ENCODE measurements at regions not wholly inside any gene's neighbourhood (a gene's known extent, or its start where the extent isn't known, plus 50 kb on each side); places are given as distances from the start of the nearest gene placed in this dataset.
A peak's percentile ranks its signal among the peaks of the same experiment; 100 is the strongest.
"Not testable (repeated sequence)": the region's sequence is repeated elsewhere in the genome, so short reads cannot be mapped to it uniquely, and the experiment has no call there.

GRCh38 chr7:122248472-122248871, 56.1 kb downstream of the FEZF1 start:
- DNase-seq = no peak

DNA sequence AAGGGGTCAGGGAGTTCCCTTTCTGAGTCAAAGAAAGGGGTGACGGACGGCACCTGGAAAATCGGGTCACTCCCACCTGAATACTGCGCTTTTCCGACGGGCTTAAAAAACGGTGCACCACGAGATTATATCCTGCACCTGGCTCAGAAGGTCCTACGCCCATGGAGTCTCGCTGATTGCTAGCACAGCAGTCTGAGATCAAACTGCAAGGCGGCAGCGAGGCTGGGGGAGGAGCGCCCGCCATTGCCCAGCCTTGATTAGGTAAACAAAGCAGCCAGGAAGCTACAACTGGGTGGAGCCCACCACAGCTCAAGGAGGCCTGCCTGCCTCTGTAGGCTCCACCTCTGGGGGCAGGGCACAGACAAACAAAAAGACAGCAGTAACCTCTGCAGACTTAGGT, 65.8 kb downstream of the FEZF1 start:
- DNase-seq = not testable (repeated sequence)

DNA sequence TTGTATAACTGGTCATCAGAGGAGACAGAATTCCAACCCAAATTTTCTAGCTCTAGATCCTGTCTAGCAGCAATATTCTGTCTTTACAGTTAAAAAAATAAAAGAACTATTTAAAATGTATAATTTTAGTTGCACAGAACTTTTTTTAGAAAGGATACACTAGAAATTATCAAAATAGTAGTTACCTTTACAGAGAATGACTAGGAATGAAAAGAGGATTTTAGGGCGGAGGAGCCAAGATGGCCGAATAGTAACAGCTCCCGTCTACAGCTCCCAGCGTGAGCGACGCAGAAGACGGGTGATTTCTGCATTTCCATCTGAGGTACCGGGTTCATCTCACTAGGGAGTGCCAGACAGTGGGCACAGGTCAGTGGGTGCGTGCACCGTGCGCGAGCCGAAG, 66.3 kb downstream of the FEZF1 start:
- not testable (repeated sequence) for DNase-seq

DNA sequence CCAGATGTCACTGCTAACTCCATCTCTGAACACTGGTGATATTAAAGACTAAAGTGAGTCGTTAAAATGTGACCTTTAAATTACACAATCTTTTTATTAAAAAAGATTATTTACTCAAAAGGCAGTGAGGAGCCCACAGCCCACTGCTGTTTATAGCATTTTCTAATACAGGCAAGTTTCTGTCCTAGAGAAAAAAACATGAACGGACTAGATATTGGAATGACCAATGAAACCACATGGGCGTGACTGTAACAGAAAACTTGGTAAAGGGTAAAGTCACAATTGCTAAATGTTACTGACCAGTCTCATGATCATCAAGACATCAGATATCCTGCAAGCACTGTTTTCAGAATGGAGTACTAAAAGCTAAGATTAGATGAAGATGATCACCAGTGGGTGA, 78.7 kb downstream of the FEZF1 start:
- DNase-seq = no peak

GRCh38 chr7:122219253-122219865, 75.3 kb upstream of the AASS start:
- DNase-seq = peak in 1 of 2 experiments; percentile 28

DNA sequence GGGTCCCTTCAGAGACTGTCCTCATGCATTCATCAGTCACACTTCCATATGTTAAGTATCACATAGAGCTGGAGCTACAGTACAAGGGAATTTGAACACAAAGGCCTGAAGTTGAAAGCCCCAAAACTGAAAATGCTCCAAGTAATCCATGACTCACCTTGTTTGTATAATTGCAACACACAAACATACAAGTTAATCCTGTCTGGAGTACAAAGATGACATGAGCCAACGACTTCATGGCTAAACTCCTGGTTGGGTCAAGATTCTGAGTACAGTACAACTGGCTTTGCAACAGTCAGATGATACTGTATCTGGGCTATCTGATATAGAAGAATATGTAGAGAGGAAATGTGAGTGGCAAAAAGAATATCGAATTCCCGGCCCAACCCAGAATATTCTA, 73.1 kb upstream of the AASS start:
- no peak for DNase-seq

DNA sequence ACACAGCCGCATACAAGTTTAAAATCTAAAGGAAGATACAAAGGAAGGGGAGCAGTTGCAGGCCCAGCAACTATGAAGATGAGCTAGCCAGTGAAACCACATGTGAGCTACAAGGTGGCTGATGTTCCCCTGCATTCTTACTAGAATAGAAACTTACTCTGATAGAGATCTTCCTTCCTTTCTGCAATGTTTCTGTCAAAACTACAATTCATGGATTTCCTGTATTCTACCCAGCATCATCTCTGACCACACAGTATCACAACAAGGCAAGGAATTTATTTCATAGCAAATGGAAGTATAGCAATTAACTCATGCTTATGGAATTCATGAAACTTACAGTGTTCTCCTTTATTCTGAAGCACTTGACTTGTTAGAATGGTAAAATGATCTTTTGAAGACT, 68.7 kb upstream of the AASS start:
- DNase-seq = no peak

- no peak for DNase-seq
Observed at GRCh38 chr7:122211362-122211761, 67.3 kb upstream of the AASS start.

DNA sequence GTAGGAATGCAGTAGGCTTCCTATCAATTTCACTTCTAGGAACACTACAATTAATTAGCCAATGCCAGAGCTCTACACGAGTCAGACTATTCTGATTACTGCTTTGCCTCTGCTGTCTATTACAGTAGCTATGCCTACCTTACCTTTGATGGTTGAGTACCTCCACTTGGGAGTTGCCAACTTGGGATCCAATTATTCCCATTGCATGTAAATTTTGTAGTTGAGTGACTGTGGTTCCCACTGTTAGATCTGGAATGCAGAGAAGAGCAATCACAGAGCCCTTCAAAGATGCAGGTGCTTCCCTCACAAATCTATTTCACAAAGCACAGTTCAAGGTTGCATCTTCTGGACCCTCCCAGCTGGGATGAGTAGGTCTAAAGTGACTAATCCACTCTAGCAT, 62.9 kb upstream of the AASS start:
- no peak for DNase-seq

- no peak for DNase-seq
Observed at GRCh38 chr7:122203814-122204213, 59.8 kb upstream of the AASS start.

GRCh38 chr7:122200888-122201287, 56.8 kb upstream of the AASS start:
- no peak for DNase-seq

DNA sequence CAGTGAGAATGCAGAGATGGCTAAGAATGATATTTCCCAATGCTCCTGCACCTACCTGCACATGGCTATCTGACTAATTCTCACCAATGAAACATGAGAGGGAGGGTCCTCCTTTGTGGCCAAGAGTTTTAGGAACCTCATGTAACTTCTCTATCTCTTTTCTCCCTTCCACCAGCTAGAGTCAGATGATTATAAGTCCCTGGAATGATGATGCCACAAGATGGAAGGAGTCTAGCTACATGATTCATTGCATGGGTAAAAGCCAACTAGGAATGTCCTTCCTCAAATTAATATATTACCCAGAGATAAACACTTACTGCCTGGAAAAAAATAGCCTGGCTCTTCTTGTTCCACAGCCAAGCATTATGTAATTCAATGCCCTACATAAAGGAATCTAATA, 55.1 kb upstream of the AASS start:
- DNase-seq = no peak

- DNase-seq = no peak
Observed at GRCh38 chr7:122198581-122198980, 54.5 kb upstream of the AASS start.
